Gastroesophageal sphincter (tissue), 4 donors: ENCODE measurements at regions not wholly inside any gene's neighbourhood (a gene's known extent, or its start where the extent isn't known, plus 50 kb on each side); places are given as distances from the start of the nearest gene placed in this dataset.
"Not testable (repeated sequence)": the region's sequence is repeated elsewhere in the genome, so short reads cannot be mapped to it uniquely, and the experiment has no call there.

Experiments
- ATAC-seq: fragments of 150-250 bp; one replicate; pipeline ENCODE4 v1.9.1; 2016; ENCODE audit warnings: mild to moderate bottlenecking, moderate library complexity
- H3K27ac ChIP-seq, 4 donors: fragments of 200-600 bp; sonication (generic) in 3 of 4; 1 replicate in 3 of 4; 2 replicates in 1 of 4; pipeline ENCODE4 v1.5.1; 2016 to 2019
- H3K27me3 ChIP-seq: fragments of 200-600 bp; sonication (generic); one replicate; pipeline ENCODE4 v1.5.1; 2019
- H3K36me3 ChIP-seq, 2 donors: fragments of 200-600 bp; sonication (generic); one replicate each; pipeline ENCODE4 v1.5.1; 2019; ENCODE audit warnings: control low read depth in 1 of 2
- H3K4me1 ChIP-seq, 3 donors: fragments of 200-600 bp; sonication (generic); 1 replicate in 2 of 3; 2 replicates in 1 of 3; pipeline ENCODE4 v1.5.1; 2016 to 2019; ENCODE audit warnings: control low read depth in 2 of 3
- H3K4me3 ChIP-seq, 2 donors: fragments of 200-600 bp; sonication (generic); one replicate each; pipeline ENCODE4 v1.5.1; 2019; ENCODE audit warnings: mild to moderate bottlenecking in 1 of 2, moderate library complexity in 1 of 2
- H3K9me3 ChIP-seq, 3 donors: fragments of 200-600 bp; sonication (generic); one replicate each; pipeline ENCODE4 v1.5.1; 2017 to 2019; ENCODE audit warnings: control low read depth in 2 of 3
- EP300 ChIP-seq: sonication (generic); formaldehyde crosslinking; IDR thresholded peaks from one replicate; pipeline ENCODE4 v1.6.1; 2017; ENCODE audit warnings: antibody characterized with exemption, mild to moderate bottlenecking
- POLR2A ChIP-seq, 2 donors: fragments of 450-650 bp; IDR thresholded peaks; one replicate each; pipeline ENCODE4 v1.6.1; 2017; ENCODE audit warnings: antibody characterized with exemption in 2 of 2, mild to moderate bottlenecking in 2 of 2, moderate library complexity in 1 of 2
- POLR2AphosphoS5 ChIP-seq: sonication (generic); formaldehyde crosslinking; IDR thresholded peaks from one replicate; pipeline ENCODE4 v1.6.1; 2017; ENCODE audit warnings: antibody characterized with exemption
- WGBS, 2 donors: methylation state at CpG; one replicate each; pipeline ENCODE4 v1.1.5; 2018; ENCODE audit warnings: low coverage in 1 of 2; 5-methylcytosine and 5-hydroxymethylcytosine counted together
- TF ChIP-seq, protein P1 (sequence below), 4 experiments: fragments of 200-600 bp in 2 of 4; fragments of 450-650 bp in 2 of 4; sonication (generic) in 1 of 4; IDR thresholded peaks; one replicate each; pipeline ENCODE4 v1.5.1; 2017 to 2019; ENCODE audit warnings: antibody characterized with exemption in 4 of 4, mild to moderate bottlenecking in 2 of 4, moderate library complexity in 2 of 4

DNA sequence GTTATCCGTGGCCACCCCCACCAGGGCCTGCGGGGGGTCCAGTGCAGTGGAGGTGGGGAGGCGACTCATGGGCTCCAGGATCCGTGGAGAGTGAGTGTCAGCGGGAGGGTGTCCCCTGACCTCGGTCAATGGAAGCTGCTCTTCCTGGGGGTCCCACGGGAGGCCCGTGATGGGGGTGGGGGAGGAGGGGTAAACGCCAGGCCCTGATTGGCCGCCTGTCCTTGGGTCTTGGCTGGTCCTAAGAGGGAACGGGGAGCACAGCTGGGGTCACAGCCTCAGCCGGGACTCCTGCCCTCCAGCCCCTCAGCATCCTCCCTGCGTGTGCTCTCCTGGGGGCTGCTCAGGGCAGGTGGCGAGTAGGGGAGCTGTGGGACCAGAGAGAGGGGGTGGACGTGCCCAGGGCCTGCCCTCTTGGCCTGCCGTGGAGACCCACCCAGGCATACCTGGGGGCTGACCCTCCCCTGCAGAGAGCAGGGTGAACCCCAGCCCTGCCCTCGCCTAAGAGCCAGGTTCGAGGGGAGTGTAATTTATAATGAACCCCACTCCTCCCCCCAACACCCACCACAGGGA, 184.6 kb downstream of the GOLGA6L6 start:
- Histone ChIP-seq H3K4me1 (no peaks in the 10 kb centered on the region), H3K27ac (no peak overlapping the region), H3K9me3 (no peaks in the 10 kb centered on the region), H3K4me3 (no peak overlapping the region), H3K27me3 (peaks cover 31% of the 10 kb centered on the region), H3K36me3 (no peaks in the 10 kb centered on the region)
- ATAC-seq = no peak
- TF ChIP-seq, protein P1, sequence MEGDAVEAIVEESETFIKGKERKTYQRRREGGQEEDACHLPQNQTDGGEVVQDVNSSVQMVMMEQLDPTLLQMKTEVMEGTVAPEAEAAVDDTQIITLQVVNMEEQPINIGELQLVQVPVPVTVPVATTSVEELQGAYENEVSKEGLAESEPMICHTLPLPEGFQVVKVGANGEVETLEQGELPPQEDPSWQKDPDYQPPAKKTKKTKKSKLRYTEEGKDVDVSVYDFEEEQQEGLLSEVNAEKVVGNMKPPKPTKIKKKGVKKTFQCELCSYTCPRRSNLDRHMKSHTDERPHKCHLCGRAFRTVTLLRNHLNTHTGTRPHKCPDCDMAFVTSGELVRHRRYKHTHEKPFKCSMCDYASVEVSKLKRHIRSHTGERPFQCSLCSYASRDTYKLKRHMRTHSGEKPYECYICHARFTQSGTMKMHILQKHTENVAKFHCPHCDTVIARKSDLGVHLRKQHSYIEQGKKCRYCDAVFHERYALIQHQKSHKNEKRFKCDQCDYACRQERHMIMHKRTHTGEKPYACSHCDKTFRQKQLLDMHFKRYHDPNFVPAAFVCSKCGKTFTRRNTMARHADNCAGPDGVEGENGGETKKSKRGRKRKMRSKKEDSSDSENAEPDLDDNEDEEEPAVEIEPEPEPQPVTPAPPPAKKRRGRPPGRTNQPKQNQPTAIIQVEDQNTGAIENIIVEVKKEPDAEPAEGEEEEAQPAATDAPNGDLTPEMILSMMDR (IDR thresholded peaks at IDR 0.05) = no peak
- TF ChIP-seq POLR2AphosphoS5 (no peak), POLR2A (IDR thresholded peaks at IDR 0.05) (no peak), EP300 (no peak)
- WGBS, 2 donors = 71% methylated on average over 9 of the region's 18 CpGs; no CpG with 5 or more reads in 1 of the 2 donors

DNA sequence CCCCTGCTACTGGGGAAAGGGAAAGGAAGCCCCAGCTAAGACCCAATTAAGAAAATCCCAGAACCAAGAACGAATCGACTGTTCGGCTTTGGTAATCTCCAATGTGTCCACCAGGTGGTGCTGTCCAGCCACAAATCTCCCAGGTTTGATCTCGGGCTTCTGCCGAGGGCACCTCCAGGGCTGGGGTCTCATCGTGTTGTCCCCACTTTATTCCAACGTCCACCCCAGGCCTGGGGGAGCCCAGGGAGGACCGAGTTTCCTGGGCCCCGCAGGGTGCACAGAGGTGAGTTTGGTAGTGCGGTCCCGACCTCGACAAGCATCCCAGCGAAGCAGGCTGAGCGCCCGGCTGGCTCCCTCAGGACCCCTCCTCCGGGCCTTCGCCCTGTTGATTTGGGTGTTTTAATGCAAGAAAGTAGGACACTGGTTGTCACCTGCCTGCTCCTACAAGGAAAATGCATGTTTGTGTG, 185.1 kb downstream of the GOLGA6L6 start:
- no peak for ATAC-seq
- 70% methylated on average over 9 of the region's 17 CpGs; no CpG with 5 or more reads in 1 of the 2 donors for WGBS, 2 donors
- Histone ChIP-seq H3K36me3 (no peaks in the 10 kb centered on the region), H3K9me3 (no peaks in the 10 kb centered on the region), H3K4me3 (no peak overlapping the region), H3K4me1 (no peaks in the 10 kb centered on the region), H3K27ac (no peak overlapping the region), H3K27me3 (peaks cover 36% of the 10 kb centered on the region)
- TF ChIP-seq EP300 (no peak), POLR2AphosphoS5 (no peak)
- TF ChIP-seq, protein P1 (IDR thresholded peaks at IDR 0.05) = peak in 3 of 4 experiments; percentile 62 to 86 (median 79)

DNA sequence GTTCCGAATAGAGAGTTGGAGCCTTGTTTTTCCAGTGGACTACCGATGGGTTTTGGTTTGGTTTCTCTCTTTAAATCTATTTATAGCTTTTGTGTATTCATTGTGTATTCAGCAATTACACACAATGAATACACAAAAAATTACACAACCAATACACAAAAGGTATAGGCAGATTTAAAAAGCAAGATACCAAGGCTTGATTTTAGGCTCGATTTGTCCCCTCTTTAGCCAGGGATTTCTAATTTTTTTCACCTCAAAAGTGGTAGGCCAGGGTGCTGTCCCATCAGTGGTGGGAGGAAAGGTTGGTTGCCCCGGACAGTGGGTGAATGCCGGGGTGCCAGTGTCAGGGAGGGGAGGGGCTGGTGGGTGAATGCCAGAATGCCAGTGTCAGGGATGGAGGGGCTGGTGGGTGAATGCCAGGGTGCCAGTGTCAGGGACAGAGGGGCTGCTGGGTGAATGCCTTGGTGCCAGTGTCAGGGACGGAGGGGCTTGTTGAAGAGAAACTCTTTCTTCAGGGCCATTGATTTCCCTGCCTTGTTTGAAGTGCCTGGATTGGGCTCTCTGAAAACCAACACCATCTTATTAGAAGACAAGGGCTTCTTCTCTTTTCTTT, 186.2 kb downstream of the GOLGA6L6 start:
- Histone ChIP-seq H3K27me3 (peaks cover 44% of the 10 kb centered on the region), H3K27ac (no peak overlapping the region), H3K9me3 (no peaks in the 10 kb centered on the region), H3K36me3 (no peaks in the 10 kb centered on the region), H3K4me1 (no peaks in the 10 kb centered on the region), H3K4me3 (no peak overlapping the region)
- no peak for TF ChIP-seq POLR2AphosphoS5
- TF ChIP-seq, protein P1 (IDR thresholded peaks at IDR 0.05) = no peak
- TF ChIP-seq POLR2A (IDR thresholded peaks at IDR 0.05) = no peak
- no peak for TF ChIP-seq EP300
- no peak for ATAC-seq
- WGBS, 2 donors = 69 to 78% methylated on average over 6 of the region's 6 CpGs

DNA sequence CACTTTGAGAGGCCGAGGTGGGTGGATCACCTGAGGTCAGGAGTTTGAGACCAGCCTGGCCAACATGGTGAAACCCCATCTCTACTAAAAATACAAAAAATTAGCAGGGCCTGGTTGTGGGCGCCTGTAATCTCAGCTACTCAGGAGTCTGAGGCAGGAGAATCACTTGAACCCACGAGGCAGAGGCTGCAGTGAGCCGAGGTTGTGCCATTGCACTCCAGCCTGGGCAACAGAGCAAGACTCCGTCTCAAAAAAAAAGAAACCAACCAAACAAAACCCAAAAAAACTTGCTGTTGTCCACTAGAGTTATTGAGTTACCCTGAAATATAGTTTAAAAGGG, 186.7 kb downstream of the GOLGA6L6 start:
- not testable (repeated sequence) for ATAC-seq, H3K36me3 ChIP-seq, H3K4me1 ChIP-seq, H3K27ac ChIP-seq, H3K9me3 ChIP-seq, H3K4me3 ChIP-seq
- peaks cover 49% of the 10 kb centered on the region for H3K27me3 ChIP-seq
- 45 to 51% methylated on average over 5 of the region's 5 CpGs for WGBS, 2 donors

DNA sequence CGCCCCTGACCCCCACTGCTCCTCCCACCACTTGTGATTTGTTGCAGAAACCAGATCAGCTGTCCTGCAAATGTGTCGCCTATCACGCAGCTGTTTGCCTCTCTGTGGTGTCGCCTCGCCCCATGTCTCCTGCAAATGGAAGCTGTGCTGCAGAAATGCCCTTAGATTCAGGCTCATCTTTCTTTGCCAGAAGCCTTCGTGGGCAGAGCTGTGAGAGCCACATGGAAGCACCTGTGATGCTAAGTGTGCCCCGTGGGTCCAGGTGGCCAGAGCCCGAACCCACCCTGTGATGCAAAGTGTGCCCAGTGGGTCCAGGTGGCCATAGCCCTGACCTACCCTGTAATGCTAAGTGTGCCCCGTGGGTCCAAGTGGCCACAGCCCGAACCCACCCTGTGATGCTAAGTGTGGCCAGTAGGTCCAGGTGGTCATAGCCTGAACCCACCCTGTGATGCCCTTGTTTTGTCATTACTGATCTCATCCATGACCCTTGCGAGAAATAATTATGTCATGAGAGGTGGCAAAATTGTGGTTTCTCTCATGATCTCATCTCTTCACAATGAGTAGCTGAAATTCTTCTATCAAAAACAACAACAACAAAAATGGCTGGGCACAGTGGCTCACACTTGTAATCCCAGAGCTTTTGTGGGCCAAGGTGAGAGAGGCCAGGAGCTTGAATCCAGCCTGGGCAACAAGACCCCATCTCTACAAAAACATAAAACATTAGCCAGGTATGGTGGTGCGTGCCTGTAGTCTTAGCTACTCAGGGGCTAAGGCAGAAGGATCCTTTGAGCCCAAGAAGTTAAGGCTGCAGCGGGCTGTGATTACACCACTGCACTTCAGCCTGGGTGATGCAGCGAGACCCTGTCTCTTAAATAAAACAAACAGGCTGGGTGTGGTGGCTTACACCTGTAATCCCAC, 187.4 kb downstream of the GOLGA6L6 start:
- H3K27me3 ChIP-seq = peaks cover 56% of the 10 kb centered on the region

More for the DNA sequence above, 187.4 kb downstream of the GOLGA6L6 start:
- TF ChIP-seq POLR2AphosphoS5 (no peak), POLR2A (IDR thresholded peaks at IDR 0.05) (no peak), EP300 (no peak)
- TF ChIP-seq, protein P1 (IDR thresholded peaks at IDR 0.05) = no peak
- H3K4me1 ChIP-seq = no peaks in the 10 kb centered on the region
- H3K36me3 ChIP-seq = no peaks in the 10 kb centered on the region
- no peak overlapping the region for H3K27ac ChIP-seq
- H3K4me3 ChIP-seq = no peak overlapping the region
- ATAC-seq = no peak
- 71 to 79% methylated on average over 9 to 14 of the region's 14 CpGs for WGBS, 2 donors
- no peaks in the 10 kb centered on the region for H3K9me3 ChIP-seq
